ENCODE measurements at regions not wholly inside any gene's neighbourhood (a gene's known extent, or its start where the extent isn't known, plus 50 kb on each side); places are given as distances from the start of the nearest gene placed in this dataset.

DNA sequence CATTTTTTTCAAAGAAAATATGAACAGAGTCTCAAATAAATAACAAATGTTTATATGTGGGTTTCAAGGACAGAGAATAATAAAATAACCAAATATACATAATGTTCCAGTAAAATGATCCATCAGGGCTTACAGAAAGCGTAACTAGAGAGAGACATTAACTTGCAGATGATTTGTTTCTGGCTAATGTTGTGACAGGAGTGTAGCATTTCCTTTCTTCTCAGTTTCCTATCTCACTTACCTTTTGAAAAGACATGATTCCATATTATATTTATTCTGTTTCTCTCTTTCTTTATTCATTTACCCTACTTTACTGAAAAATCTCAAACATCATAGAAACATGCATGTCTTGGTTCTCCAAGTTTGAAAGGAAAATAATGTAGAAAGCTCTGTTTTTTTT is 451.3 kb upstream of the CDH9 start:
- DNase-seq = no peak
- in situ Hi-C loops (cut with HindIII; ENCODE audit: low pct_ligation_motif_present, low sequenced_read_pairs) = no loop called here
- H3K27me3 ChIP-seq (replicated peaks) = no peaks in the 10 kb centered on the region
- H3K36me3 ChIP-seq (replicated peaks) = no peaks in the 10 kb centered on the region
- TF ChIP-seq, protein P1, sequence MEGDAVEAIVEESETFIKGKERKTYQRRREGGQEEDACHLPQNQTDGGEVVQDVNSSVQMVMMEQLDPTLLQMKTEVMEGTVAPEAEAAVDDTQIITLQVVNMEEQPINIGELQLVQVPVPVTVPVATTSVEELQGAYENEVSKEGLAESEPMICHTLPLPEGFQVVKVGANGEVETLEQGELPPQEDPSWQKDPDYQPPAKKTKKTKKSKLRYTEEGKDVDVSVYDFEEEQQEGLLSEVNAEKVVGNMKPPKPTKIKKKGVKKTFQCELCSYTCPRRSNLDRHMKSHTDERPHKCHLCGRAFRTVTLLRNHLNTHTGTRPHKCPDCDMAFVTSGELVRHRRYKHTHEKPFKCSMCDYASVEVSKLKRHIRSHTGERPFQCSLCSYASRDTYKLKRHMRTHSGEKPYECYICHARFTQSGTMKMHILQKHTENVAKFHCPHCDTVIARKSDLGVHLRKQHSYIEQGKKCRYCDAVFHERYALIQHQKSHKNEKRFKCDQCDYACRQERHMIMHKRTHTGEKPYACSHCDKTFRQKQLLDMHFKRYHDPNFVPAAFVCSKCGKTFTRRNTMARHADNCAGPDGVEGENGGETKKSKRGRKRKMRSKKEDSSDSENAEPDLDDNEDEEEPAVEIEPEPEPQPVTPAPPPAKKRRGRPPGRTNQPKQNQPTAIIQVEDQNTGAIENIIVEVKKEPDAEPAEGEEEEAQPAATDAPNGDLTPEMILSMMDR (IDR thresholded peaks at IDR 0.05; ENCODE audit: low read depth, low read length, missing control alignments) = no peak
- no peak overlapping the region for H3K4me3 ChIP-seq (ENCODE audit: low read depth, low read length)
- H3K27ac ChIP-seq = no peak overlapping the region

- in situ Hi-C loops (cut with HindIII; ENCODE audit: low pct_ligation_motif_present, low sequenced_read_pairs) = no loop called here
- Histone ChIP-seq H3K4me3 (ENCODE audit: low read depth, low read length) (no peak overlapping the region), H3K27ac (no peak overlapping the region), H3K36me3 (replicated peaks) (no peaks in the 10 kb centered on the region), H3K27me3 (replicated peaks) (no peaks in the 10 kb centered on the region)
- DNase-seq = no peak
- TF ChIP-seq, protein P1 (IDR thresholded peaks at IDR 0.05; ENCODE audit: low read depth, low read length, missing control alignments) = no peak
These were observed 444.3 kb upstream of the CDH9 start for GRCh38 chr5:27482663-27483062.

- Histone ChIP-seq H3K27me3 (replicated peaks) (no peaks in the 10 kb centered on the region), H3K27ac (no peak overlapping the region), H3K4me3 (ENCODE audit: low read depth, low read length) (no peak overlapping the region), H3K36me3 (replicated peaks) (no peaks in the 10 kb centered on the region)
- no peak for DNase-seq
- in situ Hi-C loops (cut with HindIII; ENCODE audit: low pct_ligation_motif_present, low sequenced_read_pairs) = no loop called here
- TF ChIP-seq, protein P1 (IDR thresholded peaks at IDR 0.05; ENCODE audit: low read depth, low read length, missing control alignments) = no peak
These were observed 441.5 kb upstream of the CDH9 start for GRCh38 chr5:27479859-27480258.

- Histone ChIP-seq H3K27me3 (replicated peaks) (no peaks in the 10 kb centered on the region), H3K36me3 (replicated peaks) (no peaks in the 10 kb centered on the region), H3K4me3 (ENCODE audit: low read depth, low read length) (no peak overlapping the region), H3K27ac (no peak overlapping the region)
- in situ Hi-C loops (cut with HindIII; ENCODE audit: low pct_ligation_motif_present, low sequenced_read_pairs) = no loop called here
- DNase-seq = no peak
- TF ChIP-seq, protein P1 (IDR thresholded peaks at IDR 0.05; ENCODE audit: low read depth, low read length, missing control alignments) = no peak
These were observed 439.2 kb upstream of the CDH9 start for GRCh38 chr5:27477550-27477949.

- no peak for DNase-seq
- H3K27ac ChIP-seq = no peak overlapping the region
- no peaks in the 10 kb centered on the region for H3K36me3 ChIP-seq (replicated peaks)
- H3K27me3 ChIP-seq (replicated peaks) = no peaks in the 10 kb centered on the region
- in situ Hi-C loops (cut with HindIII; ENCODE audit: low pct_ligation_motif_present, low sequenced_read_pairs) = no loop called here
- TF ChIP-seq, protein P1 (IDR thresholded peaks at IDR 0.05; ENCODE audit: low read depth, low read length, missing control alignments) = no peak
- H3K4me3 ChIP-seq (ENCODE audit: low read depth, low read length) = no peak overlapping the region
These were observed 438.1 kb upstream of the CDH9 start for GRCh38 chr5:27476356-27476988.

GRCh38 chr5:27475063-27475462 is 436.7 kb upstream of the CDH9 start:
- Histone ChIP-seq H3K27me3 (replicated peaks) (no peaks in the 10 kb centered on the region), H3K36me3 (replicated peaks) (no peaks in the 10 kb centered on the region), H3K27ac (no peak overlapping the region), H3K4me3 (ENCODE audit: low read depth, low read length) (no peak overlapping the region)
- no peak for DNase-seq
- in situ Hi-C loops (cut with HindIII; ENCODE audit: low pct_ligation_motif_present, low sequenced_read_pairs) = no loop called here
- TF ChIP-seq, protein P1 (IDR thresholded peaks at IDR 0.05; ENCODE audit: low read depth, low read length, missing control alignments) = no peak

Data from brain microvascular endothelial cell (primary cell).